ENCODE measurements at regions not wholly inside any gene's neighbourhood (a gene's known extent, or its start where the extent isn't known, plus 50 kb on each side); places are given as distances from the start of the nearest gene placed in this dataset.
"Not testable (repeated sequence)": the region's sequence is repeated elsewhere in the genome, so short reads cannot be mapped to it uniquely, and the experiment has no call there.

GRCh38 chr5:163569284-163569683 is 63.9 kb downstream of the MAT2B start:
- TF ChIP-seq ZNF274 (IDR thresholded peaks at IDR 0.05; ENCODE audit: low read depth, low read length), result no peak
- H3K4me3 ChIP-seq (ENCODE audit: low read length), result no peak overlapping the region

GRCh38 chr5:163571744-163572143 is 66.3 kb downstream of the MAT2B start:
- TF ChIP-seq ZNF274 (IDR thresholded peaks at IDR 0.05; ENCODE audit: low read depth, low read length), result no peak
- H3K4me3 ChIP-seq (ENCODE audit: low read length), result no peak overlapping the region

- no peak for TF ChIP-seq ZNF274 (IDR thresholded peaks at IDR 0.05; ENCODE audit: low read depth, low read length)
- no peak overlapping the region for H3K4me3 ChIP-seq (ENCODE audit: low read length)
Measured at GRCh38 chr5:163574472-163575440, 69.3 kb downstream of the MAT2B start.

GRCh38 chr5:163578652-163579051 is 73.2 kb downstream of the MAT2B start:
- H3K4me3 ChIP-seq (ENCODE audit: low read length), result no peak overlapping the region
- TF ChIP-seq ZNF274 (IDR thresholded peaks at IDR 0.05; ENCODE audit: low read depth, low read length), result no peak

- TF ChIP-seq ZNF274 (IDR thresholded peaks at IDR 0.05; ENCODE audit: low read depth, low read length), result no peak
- H3K4me3 ChIP-seq (ENCODE audit: low read length), result no peak overlapping the region
Measured at GRCh38 chr5:163579729-163580128, 74.3 kb downstream of the MAT2B start.

GRCh38 chr5:163580516-163580915 is 75.1 kb downstream of the MAT2B start:
- no peak for TF ChIP-seq ZNF274 (IDR thresholded peaks at IDR 0.05; ENCODE audit: low read depth, low read length)
- H3K4me3 ChIP-seq (ENCODE audit: low read length), result no peak overlapping the region

- not testable (repeated sequence) for H3K4me3 ChIP-seq (ENCODE audit: low read length)
Measured at GRCh38 chr5:163583491-163584153, 78.2 kb downstream of the MAT2B start.

GRCh38 chr5:163585206-163585605 is 79.8 kb downstream of the MAT2B start:
- TF ChIP-seq ZNF274 (IDR thresholded peaks at IDR 0.05; ENCODE audit: low read depth, low read length), result no peak
- no peak overlapping the region for H3K4me3 ChIP-seq (ENCODE audit: low read length)

- H3K4me3 ChIP-seq (ENCODE audit: low read length), result no peak overlapping the region
- TF ChIP-seq ZNF274 (IDR thresholded peaks at IDR 0.05; ENCODE audit: low read depth, low read length), result no peak
Measured at GRCh38 chr5:163586531-163586956, 81.1 kb downstream of the MAT2B start.

- TF ChIP-seq ZNF274 (IDR thresholded peaks at IDR 0.05; ENCODE audit: low read depth, low read length), result no peak
- H3K4me3 ChIP-seq (ENCODE audit: low read length), result no peak overlapping the region
Measured at GRCh38 chr5:163594951-163595350, 89.5 kb downstream of the MAT2B start.

- no peak overlapping the region for H3K4me3 ChIP-seq (ENCODE audit: low read length)
- no peak for TF ChIP-seq ZNF274 (IDR thresholded peaks at IDR 0.05; ENCODE audit: low read depth, low read length)
Measured at GRCh38 chr5:163595932-163596607, 90.7 kb downstream of the MAT2B start.

- TF ChIP-seq ZNF274 (IDR thresholded peaks at IDR 0.05; ENCODE audit: low read depth, low read length), result no peak
- H3K4me3 ChIP-seq (ENCODE audit: low read length), result no peak overlapping the region
Measured at GRCh38 chr5:163596608-163597315, 91.3 kb downstream of the MAT2B start.

GRCh38 chr5:163604013-163604412 is 98.6 kb downstream of the MAT2B start:
- no peak overlapping the region for H3K4me3 ChIP-seq (ENCODE audit: low read length)
- TF ChIP-seq ZNF274 (IDR thresholded peaks at IDR 0.05; ENCODE audit: low read depth, low read length), result no peak

- no peak overlapping the region for H3K4me3 ChIP-seq (ENCODE audit: low read length)
- TF ChIP-seq ZNF274 (IDR thresholded peaks at IDR 0.05; ENCODE audit: low read depth, low read length), result no peak
Measured at GRCh38 chr5:163607256-163607655, 101.8 kb downstream of the MAT2B start.
